Choroid plexus epithelial cell (primary cell): ENCODE measurements at regions not wholly inside any gene's neighbourhood (a gene's known extent, or its start where the extent isn't known, plus 50 kb on each side); places are given as distances from the start of the nearest gene placed in this dataset.
A peak's percentile ranks its signal among the peaks of the same experiment; 100 is the strongest.

Experiments used
- DNase-seq: peaks from one replicate; pipeline ENCODE4 v3.0.0-alpha.2; 2010; ENCODE audit warnings: low read depth
- H3K4me3 ChIP-seq: 2 replicates; pipeline ENCODE4 v1.5.1; 2011; ENCODE audit warnings: low read depth, mild to moderate bottlenecking, control low read depth, low read length, moderate library complexity
- TF ChIP-seq, protein P1 (sequence below): conservative IDR thresholded peaks from 2 replicates; pipeline ENCODE4 v1.5.1; 2011; ENCODE audit warnings: low read depth, mild to moderate bottlenecking, control low read depth, inconsistent platforms, low read length, moderate library complexity

DNA sequence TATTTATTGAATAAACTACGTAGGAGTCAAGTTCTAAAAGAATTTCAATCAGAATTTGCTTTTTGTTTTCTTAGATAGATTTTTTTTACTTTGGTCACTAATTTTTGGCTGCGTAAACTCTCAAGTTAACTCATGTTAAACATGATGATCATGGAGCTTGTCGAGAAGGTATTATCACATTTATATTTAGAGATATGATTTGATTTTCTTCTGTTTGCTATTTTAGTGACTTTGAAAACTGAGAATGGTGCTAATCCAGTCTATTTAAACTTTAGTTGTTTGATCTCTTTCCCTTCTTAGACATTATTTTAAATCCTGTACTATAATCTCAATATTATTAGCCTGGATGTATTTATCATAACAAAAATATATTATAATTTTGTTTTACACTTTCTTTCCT lies 179.4 kb upstream of the SEMA3C start:
- DNase-seq: no peak
- TF ChIP-seq, protein P1, sequence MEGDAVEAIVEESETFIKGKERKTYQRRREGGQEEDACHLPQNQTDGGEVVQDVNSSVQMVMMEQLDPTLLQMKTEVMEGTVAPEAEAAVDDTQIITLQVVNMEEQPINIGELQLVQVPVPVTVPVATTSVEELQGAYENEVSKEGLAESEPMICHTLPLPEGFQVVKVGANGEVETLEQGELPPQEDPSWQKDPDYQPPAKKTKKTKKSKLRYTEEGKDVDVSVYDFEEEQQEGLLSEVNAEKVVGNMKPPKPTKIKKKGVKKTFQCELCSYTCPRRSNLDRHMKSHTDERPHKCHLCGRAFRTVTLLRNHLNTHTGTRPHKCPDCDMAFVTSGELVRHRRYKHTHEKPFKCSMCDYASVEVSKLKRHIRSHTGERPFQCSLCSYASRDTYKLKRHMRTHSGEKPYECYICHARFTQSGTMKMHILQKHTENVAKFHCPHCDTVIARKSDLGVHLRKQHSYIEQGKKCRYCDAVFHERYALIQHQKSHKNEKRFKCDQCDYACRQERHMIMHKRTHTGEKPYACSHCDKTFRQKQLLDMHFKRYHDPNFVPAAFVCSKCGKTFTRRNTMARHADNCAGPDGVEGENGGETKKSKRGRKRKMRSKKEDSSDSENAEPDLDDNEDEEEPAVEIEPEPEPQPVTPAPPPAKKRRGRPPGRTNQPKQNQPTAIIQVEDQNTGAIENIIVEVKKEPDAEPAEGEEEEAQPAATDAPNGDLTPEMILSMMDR: no peak
- H3K4me3 ChIP-seq: no peak overlapping the region

DNA sequence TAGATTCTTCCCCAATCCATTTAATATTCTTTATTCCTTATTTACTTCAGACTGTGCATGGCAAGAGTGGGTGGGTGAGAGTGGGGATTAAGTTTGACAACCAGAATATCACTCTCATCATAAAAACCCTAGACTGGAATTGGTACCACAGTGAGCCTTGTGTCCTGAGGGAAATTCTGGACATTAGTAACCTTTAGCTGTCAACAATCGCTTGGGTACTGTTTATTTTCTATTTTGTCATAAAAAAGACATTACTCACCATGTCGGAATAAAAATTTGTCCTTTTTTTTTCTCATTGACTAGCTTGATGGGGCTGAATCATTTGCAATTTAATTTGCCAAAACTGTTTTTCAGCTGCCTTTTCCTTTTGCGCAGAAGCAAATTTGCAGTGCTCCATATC lies 176.1 kb upstream of the SEMA3C start:
- no peak for DNase-seq
- H3K4me3 ChIP-seq: no peak overlapping the region
- TF ChIP-seq, protein P1: no peak

DNA sequence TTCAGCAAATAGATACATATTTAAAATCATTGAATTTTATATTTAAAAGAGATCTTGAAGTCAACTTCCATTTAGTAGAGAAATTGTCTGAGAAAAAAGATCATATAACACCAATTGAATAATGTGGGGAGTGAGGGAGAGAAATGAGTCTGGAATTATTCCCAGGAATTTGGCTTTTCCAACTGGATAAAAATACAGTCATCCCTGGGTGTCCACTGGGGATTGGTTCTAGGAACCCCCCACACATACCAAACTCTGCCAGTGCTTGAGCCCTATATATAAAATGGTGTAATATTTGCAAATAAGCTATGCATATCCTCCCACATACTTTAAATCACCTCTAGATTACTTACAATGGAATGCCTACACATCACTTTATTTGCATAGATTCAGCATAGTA lies 162.8 kb upstream of the SEMA3C start:
- TF ChIP-seq, protein P1: no peak
- no peak overlapping the region for H3K4me3 ChIP-seq
- no peak for DNase-seq

DNA sequence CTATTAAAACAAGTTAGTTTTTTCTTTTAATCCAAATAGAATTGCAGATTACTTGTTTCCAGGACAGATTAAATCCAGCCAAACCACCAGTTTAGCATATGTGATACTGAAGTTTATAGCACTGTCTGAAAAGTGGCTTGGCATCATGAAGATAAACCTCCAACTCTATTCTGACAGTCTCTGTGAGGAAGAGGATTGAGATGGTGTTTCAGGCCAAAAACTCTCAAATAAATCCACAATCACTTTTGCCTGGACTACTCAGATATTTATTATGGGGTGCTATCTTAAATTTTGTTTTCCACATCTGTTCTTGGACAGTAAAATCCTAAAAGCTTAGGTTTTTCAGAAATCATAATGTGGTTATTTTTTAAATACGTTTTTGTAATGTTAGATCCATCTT lies 161.7 kb upstream of the SEMA3C start:
- no peak for DNase-seq
- TF ChIP-seq, protein P1: no peak
- H3K4me3 ChIP-seq: no peak overlapping the region

DNA sequence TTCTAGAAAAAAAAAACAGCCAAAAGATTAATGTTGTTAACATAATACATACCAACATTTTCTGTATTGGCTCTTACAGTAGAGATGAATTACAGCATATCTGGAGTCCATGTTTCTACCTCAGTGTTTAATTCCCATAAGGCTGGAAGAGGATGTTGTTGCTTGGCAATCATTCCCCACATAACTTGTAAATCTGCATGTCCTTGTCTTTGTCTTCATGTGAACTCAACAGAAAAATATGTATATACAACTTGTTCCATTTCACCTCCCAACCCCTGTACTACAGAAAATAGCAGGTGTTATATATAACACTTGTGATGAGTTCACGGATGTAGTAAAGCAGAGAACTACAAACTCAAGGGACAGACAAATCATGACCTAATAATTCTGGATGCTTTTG lies 160.9 kb upstream of the SEMA3C start:
- DNase-seq: peak; percentile 20
- TF ChIP-seq, protein P1: no peak
- no peak overlapping the region for H3K4me3 ChIP-seq

DNA sequence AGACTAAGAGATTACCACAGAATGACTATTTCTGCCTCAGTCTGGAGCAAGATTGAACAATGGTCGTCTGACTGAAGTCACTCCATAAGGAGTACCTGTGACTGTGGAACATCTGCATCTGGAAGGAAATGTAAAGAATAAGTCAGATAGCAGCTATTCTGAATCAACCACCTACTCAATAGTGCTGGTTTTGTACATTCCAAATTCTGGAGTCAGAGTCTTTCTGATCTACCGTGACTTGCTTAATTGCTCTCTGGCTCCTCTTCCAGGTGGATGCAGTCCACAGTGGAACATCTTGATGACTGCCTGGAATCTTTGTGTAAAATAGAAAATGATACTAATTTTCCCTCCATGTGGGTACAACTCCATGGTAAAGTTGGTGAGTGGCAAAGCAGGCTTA lies 156.3 kb upstream of the SEMA3C start:
- H3K4me3 ChIP-seq: no peak overlapping the region
- DNase-seq: peak; percentile 20
- TF ChIP-seq, protein P1: no peak

DNA sequence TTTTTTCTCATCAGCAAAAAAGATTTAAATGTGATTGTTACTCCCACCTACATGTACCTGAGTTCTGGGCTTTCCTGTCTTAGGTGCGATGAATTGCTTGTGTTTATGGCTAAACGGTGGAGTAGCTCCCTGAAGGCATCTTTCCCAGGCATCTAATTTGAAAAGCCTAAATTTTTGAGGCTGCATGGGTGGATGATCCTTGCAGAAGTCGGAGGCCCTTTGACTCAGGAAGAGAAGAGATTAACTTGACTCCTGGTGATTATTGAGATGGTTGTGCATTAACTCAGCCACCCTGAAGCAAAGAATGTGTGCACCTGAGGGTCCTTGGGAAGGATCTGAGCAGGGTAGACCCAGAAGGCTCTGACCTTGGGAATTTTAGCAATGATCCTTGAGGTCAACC lies 155.6 kb upstream of the SEMA3C start:
- no peak for DNase-seq

More for the DNA sequence above, 155.6 kb upstream of the SEMA3C start:
- TF ChIP-seq, protein P1: no peak
- no peak overlapping the region for H3K4me3 ChIP-seq
